Gastroesophageal sphincter (tissue), 4 donors: ENCODE measurements at regions not wholly inside any gene's neighbourhood (a gene's known extent, or its start where the extent isn't known, plus 50 kb on each side); places are given as distances from the start of the nearest gene placed in this dataset.

ENCODE experiments used
- ATAC-seq: fragments of 150-250 bp; one replicate; pipeline ENCODE4 v1.9.1; 2016; ENCODE audit warnings: mild to moderate bottlenecking, moderate library complexity
- H3K27ac ChIP-seq, 4 donors: fragments of 200-600 bp; sonication (generic) in 3 of 4; 1 replicate in 3 of 4; 2 replicates in 1 of 4; pipeline ENCODE4 v1.5.1; 2016 to 2019
- H3K27me3 ChIP-seq: fragments of 200-600 bp; sonication (generic); one replicate; pipeline ENCODE4 v1.5.1; 2019
- H3K36me3 ChIP-seq, 2 donors: fragments of 200-600 bp; sonication (generic); one replicate each; pipeline ENCODE4 v1.5.1; 2019; ENCODE audit warnings: control low read depth in 1 of 2
- H3K4me1 ChIP-seq, 3 donors: fragments of 200-600 bp; sonication (generic); 1 replicate in 2 of 3; 2 replicates in 1 of 3; pipeline ENCODE4 v1.5.1; 2016 to 2019; ENCODE audit warnings: control low read depth in 2 of 3
- H3K4me3 ChIP-seq, 2 donors: fragments of 200-600 bp; sonication (generic); one replicate each; pipeline ENCODE4 v1.5.1; 2019; ENCODE audit warnings: mild to moderate bottlenecking in 1 of 2, moderate library complexity in 1 of 2
- H3K9me3 ChIP-seq, 3 donors: fragments of 200-600 bp; sonication (generic); one replicate each; pipeline ENCODE4 v1.5.1; 2017 to 2019; ENCODE audit warnings: control low read depth in 2 of 3
- CTCF ChIP-seq, 4 experiments: fragments of 200-600 bp in 2 of 4; fragments of 450-650 bp in 2 of 4; sonication (generic) in 1 of 4; IDR thresholded peaks; one replicate each; pipeline ENCODE4 v1.5.1; 2017 to 2019; ENCODE audit warnings: antibody characterized with exemption in 4 of 4, mild to moderate bottlenecking in 2 of 4, moderate library complexity in 2 of 4
- EP300 ChIP-seq: sonication (generic); formaldehyde crosslinking; IDR thresholded peaks from one replicate; pipeline ENCODE4 v1.6.1; 2017; ENCODE audit warnings: antibody characterized with exemption, mild to moderate bottlenecking
- POLR2A ChIP-seq, 2 donors: fragments of 450-650 bp; IDR thresholded peaks; one replicate each; pipeline ENCODE4 v1.6.1; 2017; ENCODE audit warnings: antibody characterized with exemption in 2 of 2, mild to moderate bottlenecking in 2 of 2, moderate library complexity in 1 of 2
- POLR2AphosphoS5 ChIP-seq: sonication (generic); formaldehyde crosslinking; IDR thresholded peaks from one replicate; pipeline ENCODE4 v1.6.1; 2017; ENCODE audit warnings: antibody characterized with exemption
- WGBS, 2 donors: methylation state at CpG; one replicate each; pipeline ENCODE4 v1.1.5; 2018; ENCODE audit warnings: low coverage in 1 of 2; 5-methylcytosine and 5-hydroxymethylcytosine counted together

GRCh38 chr10:128247576-128247975, 121.4 kb upstream of the MKI67 start:
- no peak overlapping the region for H3K27ac ChIP-seq
- H3K4me1 ChIP-seq = no peaks in the 10 kb centered on the region
- H3K27me3 ChIP-seq = peaks cover 3% of the 10 kb centered on the region
- no peak overlapping the region for H3K4me3 ChIP-seq
- ATAC-seq = no peak
- TF ChIP-seq POLR2AphosphoS5 (no peak), POLR2A (IDR thresholded peaks at IDR 0.05) (no peak), EP300 (no peak), CTCF (IDR thresholded peaks at IDR 0.05) (no peak)
- peaks cover 0 to 8% (median 0%) of the 10 kb centered on the region in 3 donors for H3K9me3 ChIP-seq
- no peaks in the 10 kb centered on the region for H3K36me3 ChIP-seq
- WGBS, 2 donors = 80% methylated on average over 1 of the region's 8 CpGs; no CpG with 5 or more reads in 1 of the 2 donors

GRCh38 chr10:128254476-128254875, 128.3 kb upstream of the MKI67 start:
- ATAC-seq = no peak

GRCh38 chr10:128257428-128257827, 131.2 kb upstream of the MKI67 start:
- TF ChIP-seq CTCF (IDR thresholded peaks at IDR 0.05) (no peak), POLR2A (IDR thresholded peaks at IDR 0.05) (no peak), POLR2AphosphoS5 (no peak), EP300 (no peak)
- Histone ChIP-seq H3K4me3 (no peak overlapping the region), H3K4me1 (no peaks in the 10 kb centered on the region), H3K9me3 (peaks cover 0 to 11% (median 0%) of the 10 kb centered on the region in 3 donors), H3K36me3 (no peaks in the 10 kb centered on the region), H3K27ac (no peak overlapping the region), H3K27me3 (peaks cover 52% of the 10 kb centered on the region)
- 79 to 92% methylated on average over 2 of the region's 2 CpGs for WGBS, 2 donors
- ATAC-seq = no peak

More at GRCh38 chr10:128254476-128254875, 128.3 kb upstream of the MKI67 start:
- peaks cover 32% of the 10 kb centered on the region for H3K27me3 ChIP-seq
- no peak overlapping the region for H3K4me3 ChIP-seq
- H3K36me3 ChIP-seq = no peaks in the 10 kb centered on the region
- H3K27ac ChIP-seq = no peak overlapping the region
- TF ChIP-seq POLR2AphosphoS5 (no peak), EP300 (no peak), POLR2A (IDR thresholded peaks at IDR 0.05) (no peak), CTCF (IDR thresholded peaks at IDR 0.05) (no peak)
- H3K4me1 ChIP-seq = no peaks in the 10 kb centered on the region
- WGBS, 2 donors = 52 to 63% methylated on average over 2 of the region's 2 CpGs
- no peaks in the 10 kb centered on the region for H3K9me3 ChIP-seq

DNA sequence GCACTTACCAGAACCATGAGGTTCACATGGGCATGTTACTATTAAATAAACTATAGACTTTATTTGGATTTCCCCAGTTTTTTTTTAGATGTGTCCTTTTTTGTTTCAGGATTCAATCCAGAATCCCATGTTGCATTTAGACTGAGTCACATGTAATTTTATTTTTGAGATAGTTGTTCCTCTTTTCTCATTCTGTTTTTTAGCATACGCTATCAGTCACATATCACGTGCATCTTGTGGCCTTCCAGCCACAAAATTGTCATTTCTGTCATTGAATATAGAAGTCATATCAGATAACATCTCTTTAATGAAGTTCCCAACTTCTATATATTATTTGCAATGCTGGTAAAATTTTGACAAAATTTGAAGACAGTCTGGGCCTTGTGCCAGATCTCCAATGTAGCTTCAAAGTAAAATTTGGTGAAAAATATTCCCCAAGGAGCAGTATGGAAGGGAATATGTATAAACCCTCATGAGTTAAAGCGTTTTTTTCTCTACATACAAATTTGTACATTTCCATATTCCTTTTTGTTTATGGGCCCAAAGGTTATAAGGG, 132.3 kb upstream of the MKI67 start:
- WGBS, 2 donors = 64 to 76% methylated on average over 3 of the region's 3 CpGs
- Histone ChIP-seq H3K4me3 (no peak overlapping the region), H3K36me3 (no peaks in the 10 kb centered on the region), H3K27ac (no peak overlapping the region), H3K27me3 (peaks cover 62% of the 10 kb centered on the region), H3K4me1 (no peaks in the 10 kb centered on the region), H3K9me3 (peaks cover 0 to 11% (median 0%) of the 10 kb centered on the region in 3 donors)
- TF ChIP-seq POLR2AphosphoS5 = no peak
- no peak for TF ChIP-seq CTCF (IDR thresholded peaks at IDR 0.05)
- TF ChIP-seq EP300 = no peak
- ATAC-seq = no peak

- no peaks in the 10 kb centered on the region for H3K4me1 ChIP-seq
- peaks cover 0 to 11% (median 0%) of the 10 kb centered on the region in 3 donors for H3K9me3 ChIP-seq
- WGBS, 2 donors = 23 to 34% methylated on average over 8 to 13 of the region's 13 CpGs
- no peak for ATAC-seq
- no peak overlapping the region for H3K4me3 ChIP-seq
- H3K27ac ChIP-seq = no peak overlapping the region
- TF ChIP-seq EP300 = no peak
- no peak for TF ChIP-seq POLR2AphosphoS5
- peak; percentile 16 to 60 (median 28) for TF ChIP-seq CTCF (IDR thresholded peaks at IDR 0.05)
- no peaks in the 10 kb centered on the region for H3K36me3 ChIP-seq
- peaks cover 89% of the 10 kb centered on the region for H3K27me3 ChIP-seq
Measured at GRCh38 chr10:128263891-128264688, 137.9 kb upstream of the MKI67 start.
